Heart right ventricle (tissue), 16 donors: ENCODE measurements at regions not wholly inside any gene's neighbourhood (a gene's known extent, or its start where the extent isn't known, plus 50 kb on each side); places are given as distances from the start of the nearest gene placed in this dataset.

Source experiments
- ATAC-seq, 8 donors: fragments of 200-7000 bp; cut with Tn5 transposase; one replicate each; pipeline ENCODE4 v1.9.1; 2020; ENCODE audit warnings: mild to moderate bottlenecking in 8 of 8, moderate library complexity in 8 of 8, moderate number of reproducible peaks in 1 of 8
- DNase-seq, 2 donors: peaks; one replicate each; pipeline ENCODE4 v3.0.0-alpha.2; 2020
- H3K27ac ChIP-seq, 10 donors: fragments of 200-600 bp; sonication (generic) in 2 of 10; one replicate each; pipeline versions ENCODE4 v1.5.0 to v1.8.0; 2020 to 2022; ENCODE audit warnings: mild to moderate bottlenecking in 3 of 10
- H3K27me3 ChIP-seq, 7 donors: fragments of 200-600 bp; one replicate each; pipeline ENCODE4 v1.8.0; 2021 to 2022; ENCODE audit warnings: mild to moderate bottlenecking in 2 of 7
- H3K36me3 ChIP-seq, 9 donors: fragments of 200-600 bp; sonication (generic) in 1 of 9; one replicate each; pipeline versions ENCODE4 v1.5.0 to v1.8.0; 2020 to 2022; ENCODE audit warnings: mild to moderate bottlenecking in 2 of 9
- H3K4me1 ChIP-seq, 9 donors: fragments of 200-600 bp; sonication (generic) in 1 of 9; one replicate each; pipeline versions ENCODE4 v1.5.0 to v1.8.0; 2020 to 2022; ENCODE audit warnings: mild to moderate bottlenecking in 4 of 9
- H3K4me3 ChIP-seq, 10 donors: fragments of 200-600 bp; sonication (generic) in 2 of 10; one replicate each; pipeline versions ENCODE4 v1.5.0 to v1.8.0; 2020 to 2022; ENCODE audit warnings: mild to moderate bottlenecking in 7 of 10, moderate library complexity in 2 of 10
- H3K9me3 ChIP-seq, 11 donors: fragments of 200-600 bp in 10 of 11; sonication (generic) in 2 of 11; one replicate each; pipeline versions ENCODE4 v1.5.0 to v1.8.0; 2013 to 2022; ENCODE audit warnings: mild to moderate bottlenecking in 2 of 11, control low read depth in 1 of 11, moderate library complexity in 1 of 11
- CTCF ChIP-seq, 9 donors: fragments of 200-600 bp; sonication (generic) in 2 of 9; IDR thresholded peaks; one replicate each; pipeline versions ENCODE4 v1.5.0 to v1.8.0; 2021 to 2022; ENCODE audit warnings: antibody characterized with exemption in 9 of 9, mild to moderate bottlenecking in 5 of 9, moderate library complexity in 1 of 9
- WGBS, 2 donors: extraction: QIAGEN DNeasy Blood & Tissue Kit; methylation state at CpG; one replicate each; pipeline ENCODE4 v1.1.7; 2013; ENCODE audit warnings: inconsistent platforms in 1 of 2; 5-methylcytosine and 5-hydroxymethylcytosine counted together
- intact Hi-C, 10 donors: fragments of 100-400 bp; cut with DNase I; formaldehyde crosslinking; loops; one replicate each; pipeline versions ENCODE4 v1.11.1 to v1.14.2; 2022
- donor health status: Arrhythmogenic right ventricular cardiomyopathy.
- donor health status: ischemic (EF 13 %, LVEDD 7.1; RV severe dilation, severe dysfunction).
- donor health status: healthy with polysubstance abuse.
- donor health status: DM: no; HTN: yes; CAD: no.
- donor health status: DM: no; HTN: no; CAD: no.
- donor health status: ischemic (EF 25% LVEDD 6.9; RV normal size, moderate dysfunction).
- donor health status: ischemic (EF 25% LVEDD 5.7; RV mildly dilated, moderate dysfunction).
- donor health status: healthy.
- donor health status: DM: yes; HTN: yes; CAD: no.
- donor health status: Ischemic cardiomyopathy.
- donor health status: ischemic (EF 35%, LVEDD 5.7; RV mildly dilated, moderate dysfunction).
- donor health status: nonischemic (EF 11% LVEDD 7.7; RV severe dilation, severe dysfunction).
- donor health status: DM: yes; HTN: yes; CAD: no.
- donor health status: PGD.
- donor health status: ischemic (EF 29% LVEDD 5.4; RV normal size, mild dysfunction).
- donor health status: nonischemic (EF 23%, LVEDD 6.1; RV moderate dilation, normal function).

GRCh38 chr10:128825626-128826025, 641.4 kb upstream of the MGMT start:
- H3K9me3 ChIP-seq, result no peaks in the 10 kb centered on the region
- no peak overlapping the region for H3K27ac ChIP-seq
- no peak for ATAC-seq
- 60 to 71% methylated on average over 6 of the region's 6 CpGs for WGBS, 2 donors
- peaks cover 0 to 8% (median 0%) of the 10 kb centered on the region in 7 donors for H3K27me3 ChIP-seq
- no peak for TF ChIP-seq CTCF (IDR thresholded peaks at IDR 0.05)
- H3K36me3 ChIP-seq, result no peaks in the 10 kb centered on the region
- H3K4me1 ChIP-seq, result peaks cover 0 to 7% (median 0%) of the 10 kb centered on the region in 9 donors
- no peak overlapping the region for H3K4me3 ChIP-seq
- no peak for DNase-seq
- intact Hi-C loops, result no loop called here

- H3K36me3 ChIP-seq, result no peaks in the 10 kb centered on the region
- no peak overlapping the region for H3K27ac ChIP-seq
- ATAC-seq (no peak), DNase-seq (no peak)
- intact Hi-C loops, result no loop called here
- 70 to 79% methylated on average over 5 of the region's 5 CpGs for WGBS, 2 donors
- no peaks in the 10 kb centered on the region for H3K27me3 ChIP-seq
- TF ChIP-seq CTCF (IDR thresholded peaks at IDR 0.05), result no peak
- H3K4me1 ChIP-seq, result no peaks in the 10 kb centered on the region
- H3K4me3 ChIP-seq, result no peak overlapping the region
- no peaks in the 10 kb centered on the region for H3K9me3 ChIP-seq
Measured at GRCh38 chr10:128833671-128834070, 633.4 kb upstream of the MGMT start.

GRCh38 chr10:128835361-128835760, 631.7 kb upstream of the MGMT start:
- 86 to 94% methylated on average over 5 of the region's 5 CpGs for WGBS, 2 donors

GRCh38 chr10:128837478-128837877, 629.6 kb upstream of the MGMT start:
- no peak overlapping the region for H3K4me3 ChIP-seq
- no peaks in the 10 kb centered on the region for H3K36me3 ChIP-seq
- 91 to 95% methylated on average over 2 of the region's 2 CpGs for WGBS, 2 donors
- DNase-seq (no peak), ATAC-seq (no peak)
- H3K27ac ChIP-seq, result no peak overlapping the region
- H3K9me3 ChIP-seq, result no peaks in the 10 kb centered on the region
- intact Hi-C loops, result no loop called here
- no peaks in the 10 kb centered on the region for H3K4me1 ChIP-seq
- no peaks in the 10 kb centered on the region for H3K27me3 ChIP-seq
- no peak for TF ChIP-seq CTCF (IDR thresholded peaks at IDR 0.05)

More at GRCh38 chr10:128835361-128835760, 631.7 kb upstream of the MGMT start:
- H3K27ac ChIP-seq, result no peak overlapping the region
- no peak for TF ChIP-seq CTCF (IDR thresholded peaks at IDR 0.05)
- intact Hi-C loops, result no loop called here
- no peak overlapping the region for H3K4me3 ChIP-seq
- DNase-seq (no peak), ATAC-seq (no peak)
- no peaks in the 10 kb centered on the region for H3K27me3 ChIP-seq
- H3K36me3 ChIP-seq, result no peaks in the 10 kb centered on the region
- no peaks in the 10 kb centered on the region for H3K9me3 ChIP-seq
- no peaks in the 10 kb centered on the region for H3K4me1 ChIP-seq

GRCh38 chr10:128839134-128839533, 627.9 kb upstream of the MGMT start:
- H3K4me3 ChIP-seq, result no peak overlapping the region
- intact Hi-C loops, result no loop called here
- no peaks in the 10 kb centered on the region for H3K36me3 ChIP-seq
- TF ChIP-seq CTCF (IDR thresholded peaks at IDR 0.05), result no peak
- no peak for DNase-seq
- ATAC-seq, result no peak
- H3K27ac ChIP-seq, result no peak overlapping the region
- H3K27me3 ChIP-seq, result no peaks in the 10 kb centered on the region
- H3K9me3 ChIP-seq, result no peaks in the 10 kb centered on the region
- 93 to 95% methylated on average over 9 of the region's 9 CpGs for WGBS, 2 donors
- no peaks in the 10 kb centered on the region for H3K4me1 ChIP-seq
